ENCODE measurements at regions not wholly inside any gene's neighbourhood (a gene's known extent, or its start where the extent isn't known, plus 50 kb on each side); places are given as distances from the start of the nearest gene placed in this dataset.

- H3K36me3 ChIP-seq, result no peaks in the 10 kb centered on the region
- intact Hi-C loops (cut with DNase I), result no loop called here
- WGBS, 2 donors, result 85 to 89% methylated on average over 5 of the region's 5 CpGs
- H3K27me3 ChIP-seq, result no peaks in the 10 kb centered on the region
- DNase-seq, result no peak
- no peak overlapping the region for H3K27ac ChIP-seq
- no peaks in the 10 kb centered on the region for H3K9me3 ChIP-seq
- no peak overlapping the region for H3K4me3 ChIP-seq (replicated peaks in 1 of 3)
- no peaks in the 10 kb centered on the region for H3K4me1 ChIP-seq
- no peak for TF ChIP-seq POLR2A (IDR thresholded peaks at IDR 0.05)
- TF ChIP-seq, protein P1, sequence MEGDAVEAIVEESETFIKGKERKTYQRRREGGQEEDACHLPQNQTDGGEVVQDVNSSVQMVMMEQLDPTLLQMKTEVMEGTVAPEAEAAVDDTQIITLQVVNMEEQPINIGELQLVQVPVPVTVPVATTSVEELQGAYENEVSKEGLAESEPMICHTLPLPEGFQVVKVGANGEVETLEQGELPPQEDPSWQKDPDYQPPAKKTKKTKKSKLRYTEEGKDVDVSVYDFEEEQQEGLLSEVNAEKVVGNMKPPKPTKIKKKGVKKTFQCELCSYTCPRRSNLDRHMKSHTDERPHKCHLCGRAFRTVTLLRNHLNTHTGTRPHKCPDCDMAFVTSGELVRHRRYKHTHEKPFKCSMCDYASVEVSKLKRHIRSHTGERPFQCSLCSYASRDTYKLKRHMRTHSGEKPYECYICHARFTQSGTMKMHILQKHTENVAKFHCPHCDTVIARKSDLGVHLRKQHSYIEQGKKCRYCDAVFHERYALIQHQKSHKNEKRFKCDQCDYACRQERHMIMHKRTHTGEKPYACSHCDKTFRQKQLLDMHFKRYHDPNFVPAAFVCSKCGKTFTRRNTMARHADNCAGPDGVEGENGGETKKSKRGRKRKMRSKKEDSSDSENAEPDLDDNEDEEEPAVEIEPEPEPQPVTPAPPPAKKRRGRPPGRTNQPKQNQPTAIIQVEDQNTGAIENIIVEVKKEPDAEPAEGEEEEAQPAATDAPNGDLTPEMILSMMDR (IDR thresholded peaks at IDR 0.05), result no peak
Measured at GRCh38 chr5:125461641-125462072, 715.2 kb upstream of the ZNF608 start.

DNA sequence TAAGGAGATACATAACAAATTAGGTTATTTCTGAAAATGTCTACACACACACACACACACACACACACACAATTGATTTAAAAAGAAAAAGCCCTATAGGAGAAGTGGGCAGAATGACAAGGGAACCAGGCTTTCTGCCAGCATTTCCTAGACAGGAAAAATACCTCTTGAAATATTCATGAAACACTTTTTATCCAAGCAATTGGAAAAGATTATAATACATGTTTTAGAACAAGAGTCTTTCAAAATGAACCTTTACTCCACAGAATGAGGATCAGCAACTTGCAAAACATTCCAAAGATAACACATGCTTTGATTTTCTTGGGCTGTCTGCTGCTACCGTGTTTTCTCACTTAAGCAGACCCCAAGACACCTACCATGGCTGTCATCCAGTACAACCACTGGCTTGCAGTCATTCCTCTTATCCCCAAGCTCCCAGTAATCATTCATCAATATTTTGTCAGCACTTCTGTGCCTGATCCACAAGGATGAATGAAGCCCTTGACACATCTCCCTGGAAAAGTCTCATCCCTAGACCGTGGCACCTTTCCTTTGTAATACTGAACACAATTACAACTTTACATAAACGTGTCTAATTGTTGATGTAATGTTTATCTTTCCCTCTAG, 717.1 kb upstream of the ZNF608 start:
- 63 to 67% methylated on average over 3 of the region's 3 CpGs for WGBS, 2 donors
- intact Hi-C loops (cut with DNase I), result no loop called here
- TF ChIP-seq, protein P1 (IDR thresholded peaks at IDR 0.05), result no peak
- TF ChIP-seq POLR2A (IDR thresholded peaks at IDR 0.05), result no peak
- Histone ChIP-seq H3K27me3 (no peaks in the 10 kb centered on the region), H3K27ac (no peak overlapping the region), H3K9me3 (no peaks in the 10 kb centered on the region), H3K4me3 (replicated peaks in 1 of 3) (no peak overlapping the region), H3K4me1 (no peaks in the 10 kb centered on the region), H3K36me3 (no peaks in the 10 kb centered on the region)
- DNase-seq, result no peak

GRCh38 chr5:125464847-125465432, 718.5 kb upstream of the ZNF608 start:
- no peak overlapping the region for H3K27ac ChIP-seq
- WGBS, 2 donors, result 91 to 94% methylated on average over 5 of the region's 5 CpGs
- intact Hi-C loops (cut with DNase I), result no loop called here

DNA sequence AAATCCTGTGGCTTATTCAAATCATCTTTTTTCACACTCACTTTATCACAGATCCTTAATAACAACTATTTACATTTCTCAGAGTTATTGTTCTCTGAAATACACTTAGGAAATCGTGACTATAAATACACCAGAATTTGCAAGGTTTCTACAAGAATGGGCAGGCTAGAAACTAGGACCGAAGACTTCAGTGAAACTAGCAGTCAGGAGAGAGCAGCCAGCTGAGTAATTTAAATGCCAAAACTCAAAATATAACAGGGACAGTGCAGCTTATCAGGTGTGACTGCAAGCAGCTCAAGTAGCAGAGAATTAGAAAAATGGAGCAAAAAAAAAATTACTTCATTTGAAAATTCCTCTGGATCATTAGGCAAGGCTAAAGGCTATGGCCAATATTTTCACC, 719.3 kb upstream of the ZNF608 start:
- no peaks in the 10 kb centered on the region for H3K4me1 ChIP-seq
- no peak overlapping the region for H3K4me3 ChIP-seq (replicated peaks in 1 of 3)
- no peak for TF ChIP-seq POLR2A (IDR thresholded peaks at IDR 0.05)
- TF ChIP-seq, protein P1 (IDR thresholded peaks at IDR 0.05), result no peak
- intact Hi-C loops (cut with DNase I), result no loop called here
- no peak overlapping the region for H3K27ac ChIP-seq
- H3K36me3 ChIP-seq, result no peaks in the 10 kb centered on the region
- H3K27me3 ChIP-seq, result no peaks in the 10 kb centered on the region
- 33 to 36% methylated on average over 2 of the region's 2 CpGs for WGBS, 2 donors
- DNase-seq, result no peak
- no peaks in the 10 kb centered on the region for H3K9me3 ChIP-seq

More at GRCh38 chr5:125464847-125465432, 718.5 kb upstream of the ZNF608 start:
- TF ChIP-seq, protein P1 (IDR thresholded peaks at IDR 0.05), result no peak
- no peak for TF ChIP-seq POLR2A (IDR thresholded peaks at IDR 0.05)
- DNase-seq, result no peak
- Histone ChIP-seq H3K4me1 (no peaks in the 10 kb centered on the region), H3K9me3 (no peaks in the 10 kb centered on the region), H3K36me3 (no peaks in the 10 kb centered on the region), H3K27me3 (no peaks in the 10 kb centered on the region), H3K4me3 (replicated peaks in 1 of 3) (no peak overlapping the region)

GRCh38 chr5:125467222-125467621, 720.8 kb upstream of the ZNF608 start:
- no peaks in the 10 kb centered on the region for H3K36me3 ChIP-seq
- no peak overlapping the region for H3K4me3 ChIP-seq (replicated peaks in 1 of 3)
- H3K4me1 ChIP-seq, result no peaks in the 10 kb centered on the region
- 93 to 96% methylated on average over 1 of the region's 1 CpG for WGBS, 2 donors
- no peak overlapping the region for H3K27ac ChIP-seq
- intact Hi-C loops (cut with DNase I), result no loop called here
- no peaks in the 10 kb centered on the region for H3K9me3 ChIP-seq
- TF ChIP-seq POLR2A (IDR thresholded peaks at IDR 0.05), result no peak
- TF ChIP-seq, protein P1 (IDR thresholded peaks at IDR 0.05), result no peak
- DNase-seq, result no peak
- H3K27me3 ChIP-seq, result no peaks in the 10 kb centered on the region
